Karpas-422 (cell line): ENCODE measurements at regions not wholly inside any gene's neighbourhood (a gene's known extent, or its start where the extent isn't known, plus 50 kb on each side); places are given as distances from the start of the nearest gene placed in this dataset.

Source experiments
- DNase-seq: peaks from one replicate; pipeline ENCODE4 v3.0.0-alpha.2; 2015
- H2AFZ ChIP-seq: fragments of 200-600 bp; sonication (generic); 2 replicates; pipeline ENCODE4 v1.6.1; 2014; ENCODE audit warnings: antibody characterized with exemption, low read length, mixed read lengths
- H3K27ac ChIP-seq: fragments of 200-600 bp; sonication (generic); 2 replicates; pipeline ENCODE4 v1.5.1; 2014; ENCODE audit warnings: mild to moderate bottlenecking, low read length, moderate library complexity
- H3K27me3 ChIP-seq: fragments of 200-600 bp; sonication (generic); 2 replicates; pipeline ENCODE4 v1.6.1; 2014; ENCODE audit warnings: low read length, mixed read lengths
- H3K36me3 ChIP-seq: fragments of 200-600 bp; sonication (generic); 2 replicates; pipeline ENCODE4 v1.6.1; 2014; ENCODE audit warnings: low read length, mixed read lengths; ENCODE audit not compliant: insufficient read depth
- H3K4me1 ChIP-seq: fragments of 200-600 bp; sonication (generic); 2 replicates; pipeline ENCODE4 v1.6.1; 2014; ENCODE audit warnings: mild to moderate bottlenecking, low read length, mixed read lengths
- H3K4me2 ChIP-seq: fragments of 200-600 bp; sonication (generic); 2 replicates; pipeline ENCODE4 v1.6.1; 2014; ENCODE audit warnings: low read length, low read depth, mild to moderate bottlenecking; ENCODE audit not compliant: poor library complexity, severe bottlenecking
- H3K4me3 ChIP-seq: fragments of 200-600 bp; sonication (generic); 2 replicates; pipeline ENCODE4 v1.5.1; 2014; ENCODE audit warnings: mild to moderate bottlenecking, antibody characterized with exemption, low read length, mixed read lengths
- H3K79me2 ChIP-seq: fragments of 200-600 bp; sonication (generic); 2 replicates; pipeline ENCODE4 v1.6.1; 2014; ENCODE audit warnings: mild to moderate bottlenecking, low read length, mixed read lengths
- H3K9ac ChIP-seq: fragments of 200-600 bp; sonication (generic); 2 replicates; pipeline ENCODE4 v1.6.0; 2014; ENCODE audit warnings: low read length
- H3K9me2 ChIP-seq: fragments of 200-600 bp; sonication (generic), shearing (Covaris generic); replicated peaks from 2 replicates; pipeline ENCODE4 v1.6.0; 2014; ENCODE audit warnings: mild to moderate bottlenecking, low read length, moderate library complexity; ENCODE audit not compliant: insufficient read depth
- H3K9me3 ChIP-seq: fragments of 300-700, 200-600 bp; sonication (generic); 2 replicates; pipeline ENCODE4 v1.6.1; 2014; ENCODE audit warnings: low read length, mixed read lengths
- H4K20me1 ChIP-seq: fragments of 200-600 bp; sonication (generic); 2 replicates; pipeline ENCODE4 v1.6.1; 2014; ENCODE audit warnings: mild to moderate bottlenecking, antibody characterized with exemption, low read length, low read depth; ENCODE audit not compliant: insufficient read depth

DNA sequence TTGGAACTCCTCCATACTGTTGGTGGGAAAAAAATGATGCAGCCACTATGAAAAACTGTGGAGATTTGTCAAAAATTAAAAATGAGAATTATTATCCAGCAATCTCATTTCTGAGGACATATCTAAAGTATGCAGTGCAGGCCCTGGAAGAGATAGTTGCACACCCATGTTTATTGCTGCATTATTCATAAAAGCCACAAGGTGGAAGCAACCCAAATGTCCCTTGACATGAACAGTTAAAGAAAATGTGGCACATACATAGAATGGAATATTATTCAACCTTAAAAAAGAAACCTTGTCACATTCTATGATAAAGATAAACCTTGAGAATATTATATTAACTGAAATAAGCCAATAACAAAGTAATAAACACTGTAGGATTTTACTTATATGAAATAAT is 80.9 kb upstream of the ARHGEF26 start:
- no peak overlapping the region for H3K4me2 ChIP-seq

DNA sequence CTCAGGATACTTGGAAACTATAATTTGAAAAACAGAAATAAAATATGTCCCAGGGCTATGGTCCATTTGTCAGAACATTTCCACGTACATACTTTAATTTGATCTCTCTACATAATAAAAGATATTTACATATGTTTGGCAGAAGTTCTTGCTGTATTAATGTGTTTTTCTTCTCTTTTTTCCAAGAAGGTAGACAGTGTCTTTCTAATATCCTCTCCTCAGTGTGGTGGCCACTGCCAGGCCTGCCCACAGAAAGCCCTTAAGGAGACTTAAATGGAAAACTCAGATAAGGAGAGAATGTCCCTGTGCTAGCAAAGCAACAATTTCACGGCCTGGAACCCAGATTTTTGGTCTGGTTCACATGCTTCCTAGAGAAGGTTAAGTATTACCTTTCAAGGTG is 76.5 kb upstream of the ARHGEF26 start:
- no peak overlapping the region for H3K9ac ChIP-seq
- no peak for DNase-seq
- no peak overlapping the region for H3K4me3 ChIP-seq
- H2AFZ ChIP-seq, result no peak overlapping the region
- H3K9me3 ChIP-seq, result no peaks in the 10 kb centered on the region
- H3K36me3 ChIP-seq, result no peaks in the 10 kb centered on the region
- H3K27ac ChIP-seq, result no peak overlapping the region
- H3K79me2 ChIP-seq, result no peaks in the 10 kb centered on the region
- H3K27me3 ChIP-seq, result no peaks in the 10 kb centered on the region
- no peaks in the 10 kb centered on the region for H3K9me2 ChIP-seq
- no peak overlapping the region for H3K4me2 ChIP-seq
- no peaks in the 10 kb centered on the region for H3K4me1 ChIP-seq
- H4K20me1 ChIP-seq, result no peaks in the 10 kb centered on the region

More for the DNA sequence above, 80.9 kb upstream of the ARHGEF26 start:
- no peaks in the 10 kb centered on the region for H3K36me3 ChIP-seq
- no peaks in the 10 kb centered on the region for H3K9me2 ChIP-seq
- H3K4me3 ChIP-seq, result no peak overlapping the region
- no peak overlapping the region for H3K27ac ChIP-seq
- H3K9me3 ChIP-seq, result no peaks in the 10 kb centered on the region
- no peaks in the 10 kb centered on the region for H3K27me3 ChIP-seq
- DNase-seq, result peak; percentile 58
- H2AFZ ChIP-seq, result no peak overlapping the region
- H3K4me1 ChIP-seq, result no peaks in the 10 kb centered on the region
- H3K9ac ChIP-seq, result no peak overlapping the region
- H3K79me2 ChIP-seq, result no peaks in the 10 kb centered on the region
- no peaks in the 10 kb centered on the region for H4K20me1 ChIP-seq

DNA sequence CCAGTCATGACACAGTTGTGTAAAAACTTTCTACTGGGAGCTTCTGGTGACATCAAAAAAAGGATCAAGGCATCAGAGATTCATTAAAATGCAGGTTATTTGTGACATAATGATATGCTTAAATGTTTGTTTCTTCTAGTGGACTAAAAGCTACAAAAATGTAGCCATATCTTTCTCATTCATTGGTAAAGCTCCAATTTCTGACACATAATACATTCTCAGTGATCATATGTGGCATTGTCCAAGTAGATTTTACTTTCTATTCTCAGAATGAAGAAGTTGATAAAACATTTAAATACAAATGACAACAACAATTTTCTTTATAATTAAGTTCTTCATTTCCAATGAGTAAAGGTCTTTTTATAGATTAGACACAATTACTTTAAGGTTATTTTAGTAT is 71.0 kb upstream of the ARHGEF26 start:
- no peaks in the 10 kb centered on the region for H3K36me3 ChIP-seq
- H3K4me1 ChIP-seq, result no peaks in the 10 kb centered on the region
- no peak overlapping the region for H2AFZ ChIP-seq
- H3K27ac ChIP-seq, result no peak overlapping the region
- H3K9me2 ChIP-seq, result no peaks in the 10 kb centered on the region
- no peak overlapping the region for H3K9ac ChIP-seq
- H3K4me3 ChIP-seq, result no peak overlapping the region
- no peaks in the 10 kb centered on the region for H3K9me3 ChIP-seq
- H3K4me2 ChIP-seq, result no peak overlapping the region
- H3K79me2 ChIP-seq, result no peaks in the 10 kb centered on the region
- DNase-seq, result no peak
- no peaks in the 10 kb centered on the region for H3K27me3 ChIP-seq
- H4K20me1 ChIP-seq, result no peaks in the 10 kb centered on the region

GRCh38 chr3:154050766-154051165 is 70.4 kb upstream of the ARHGEF26 start:
- no peak overlapping the region for H3K27ac ChIP-seq

GRCh38 chr3:154059833-154060232 is 61.4 kb upstream of the ARHGEF26 start:
- Histone ChIP-seq H3K27me3 (no peaks in the 10 kb centered on the region), H3K36me3 (no peaks in the 10 kb centered on the region), H2AFZ (no peak overlapping the region), H3K79me2 (no peaks in the 10 kb centered on the region), H3K4me2 (no peak overlapping the region), H3K4me1 (no peaks in the 10 kb centered on the region), H3K9me3 (no peaks in the 10 kb centered on the region), H3K4me3 (no peak overlapping the region), H4K20me1 (no peaks in the 10 kb centered on the region), H3K27ac (no peak overlapping the region), H3K9ac (no peak overlapping the region), H3K9me2 (no peaks in the 10 kb centered on the region)
- no peak for DNase-seq

More at GRCh38 chr3:154050766-154051165, 70.4 kb upstream of the ARHGEF26 start:
- no peaks in the 10 kb centered on the region for H3K9me2 ChIP-seq
- H3K79me2 ChIP-seq, result no peaks in the 10 kb centered on the region
- H3K4me2 ChIP-seq, result no peak overlapping the region
- no peaks in the 10 kb centered on the region for H3K9me3 ChIP-seq
- no peak for DNase-seq
- H2AFZ ChIP-seq, result no peak overlapping the region
- no peak overlapping the region for H3K4me3 ChIP-seq
- no peaks in the 10 kb centered on the region for H3K4me1 ChIP-seq
- no peaks in the 10 kb centered on the region for H3K27me3 ChIP-seq
- no peaks in the 10 kb centered on the region for H4K20me1 ChIP-seq
- H3K36me3 ChIP-seq, result no peaks in the 10 kb centered on the region
- H3K9ac ChIP-seq, result no peak overlapping the region

DNA sequence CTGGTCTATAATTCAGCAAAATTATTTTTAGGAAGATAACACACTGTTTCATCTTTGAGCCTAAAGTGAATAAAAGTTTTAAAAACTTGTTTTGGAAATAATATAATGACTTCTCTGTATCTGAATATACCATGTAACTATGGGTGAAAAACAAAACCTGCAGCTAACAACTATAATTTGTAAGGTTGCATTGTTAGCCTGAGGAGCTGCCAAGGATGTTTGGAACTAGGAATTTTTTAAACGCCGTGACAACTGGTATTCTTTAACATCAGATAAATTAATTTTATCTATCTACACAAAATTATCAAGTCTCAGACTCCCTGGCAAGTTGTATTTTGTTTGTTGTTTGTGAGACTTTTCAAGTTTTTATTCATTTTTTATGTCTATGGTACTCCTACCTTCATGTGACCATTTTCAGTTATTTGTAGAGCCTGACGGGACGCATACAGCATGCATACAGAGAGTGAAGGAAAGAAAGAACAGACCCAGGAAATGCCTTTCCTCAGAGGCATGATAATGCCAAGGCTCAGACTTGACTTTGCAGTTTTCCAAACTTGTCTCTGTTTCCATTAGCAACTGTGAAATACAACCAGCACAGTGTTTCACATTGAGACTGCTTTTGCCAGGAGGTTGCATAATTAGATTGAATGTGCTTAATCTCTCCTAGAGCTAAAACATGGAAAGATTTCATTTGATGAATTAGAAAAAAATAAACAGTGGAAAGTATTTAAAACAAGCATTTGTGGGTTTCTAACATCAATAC is 60.8 kb upstream of the ARHGEF26 start:
- DNase-seq, result no peak
- no peak overlapping the region for H3K4me2 ChIP-seq
- H3K9ac ChIP-seq, result no peak overlapping the region
- H3K36me3 ChIP-seq, result no peaks in the 10 kb centered on the region
- H4K20me1 ChIP-seq, result no peaks in the 10 kb centered on the region
- no peaks in the 10 kb centered on the region for H3K9me3 ChIP-seq
- H3K27ac ChIP-seq, result no peak overlapping the region
- no peaks in the 10 kb centered on the region for H3K27me3 ChIP-seq
- no peak overlapping the region for H3K4me3 ChIP-seq
- H3K79me2 ChIP-seq, result no peaks in the 10 kb centered on the region
- H3K9me2 ChIP-seq, result no peaks in the 10 kb centered on the region
- no peaks in the 10 kb centered on the region for H3K4me1 ChIP-seq
- no peak overlapping the region for H2AFZ ChIP-seq

- H3K4me1 ChIP-seq, result no peaks in the 10 kb centered on the region
- H2AFZ ChIP-seq, result no peak overlapping the region
- no peak for DNase-seq
- H3K4me2 ChIP-seq, result no peak overlapping the region
- no peaks in the 10 kb centered on the region for H3K36me3 ChIP-seq
- no peaks in the 10 kb centered on the region for H4K20me1 ChIP-seq
- H3K27ac ChIP-seq, result no peak overlapping the region
- no peaks in the 10 kb centered on the region for H3K9me3 ChIP-seq
- H3K9me2 ChIP-seq, result no peaks in the 10 kb centered on the region
- H3K9ac ChIP-seq, result no peak overlapping the region
- no peaks in the 10 kb centered on the region for H3K27me3 ChIP-seq
- no peak overlapping the region for H3K4me3 ChIP-seq
- H3K79me2 ChIP-seq, result no peaks in the 10 kb centered on the region
Measured at GRCh38 chr3:154061001-154061370, 60.2 kb upstream of the ARHGEF26 start.

DNA sequence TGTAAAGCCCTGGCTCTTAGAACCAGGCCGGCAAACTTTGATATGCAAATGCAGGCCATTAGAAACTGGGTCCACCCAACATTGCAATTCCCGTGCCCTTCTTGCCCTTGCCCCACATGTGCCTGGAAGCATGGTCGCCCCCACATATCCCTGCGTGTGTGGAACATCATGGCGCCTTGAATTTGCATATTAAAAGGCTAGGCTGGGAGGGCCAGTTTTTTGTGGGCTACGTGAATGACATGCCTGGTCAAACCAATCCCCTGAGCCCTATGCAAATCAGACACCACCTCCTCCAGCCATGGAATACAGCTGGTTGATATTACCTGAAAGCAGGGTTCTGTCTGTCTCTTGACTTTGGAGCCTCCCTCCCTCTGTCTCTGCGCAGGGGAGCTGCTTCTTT is 58.7 kb upstream of the ARHGEF26 start:
- H3K9me2 ChIP-seq, result no peaks in the 10 kb centered on the region
- no peak overlapping the region for H2AFZ ChIP-seq
- H4K20me1 ChIP-seq, result no peaks in the 10 kb centered on the region
- H3K4me2 ChIP-seq, result no peak overlapping the region
- H3K9me3 ChIP-seq, result no peaks in the 10 kb centered on the region
- H3K27ac ChIP-seq, result no peak overlapping the region
- no peak overlapping the region for H3K9ac ChIP-seq
- no peaks in the 10 kb centered on the region for H3K36me3 ChIP-seq
- no peaks in the 10 kb centered on the region for H3K79me2 ChIP-seq
- no peaks in the 10 kb centered on the region for H3K27me3 ChIP-seq
- no peaks in the 10 kb centered on the region for H3K4me1 ChIP-seq
- no peak for DNase-seq
- no peak overlapping the region for H3K4me3 ChIP-seq
